ENCODE measurements at regions not wholly inside any gene's neighbourhood (a gene's known extent, or its start where the extent isn't known, plus 50 kb on each side); places are given as distances from the start of the nearest gene placed in this dataset.

DNA sequence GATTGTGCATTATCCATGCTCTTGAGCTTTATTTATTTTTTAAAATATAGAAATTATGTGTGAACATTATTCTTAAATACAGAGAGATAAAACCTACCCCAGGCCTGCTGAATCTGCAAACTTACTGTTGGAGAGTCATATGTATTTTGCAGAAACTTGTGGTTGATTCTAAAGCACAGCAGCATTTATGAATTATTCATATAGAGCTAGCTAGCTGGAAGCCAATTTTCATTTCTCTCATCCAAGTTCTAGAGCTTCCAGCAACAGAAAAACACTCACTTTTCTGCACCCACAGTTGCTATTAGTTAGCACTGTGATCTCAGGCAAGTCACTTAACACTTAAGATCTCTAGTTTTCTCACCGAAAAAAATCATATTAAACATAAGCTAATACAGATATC is 479.5 kb upstream of the FAM47C start:
- no peak for TF ChIP-seq POLR2A (IDR thresholded peaks at IDR 0.05)
- no peak for TF ChIP-seq POLR2AphosphoS5 (IDR thresholded peaks at IDR 0.05)
- TF ChIP-seq, protein P1, sequence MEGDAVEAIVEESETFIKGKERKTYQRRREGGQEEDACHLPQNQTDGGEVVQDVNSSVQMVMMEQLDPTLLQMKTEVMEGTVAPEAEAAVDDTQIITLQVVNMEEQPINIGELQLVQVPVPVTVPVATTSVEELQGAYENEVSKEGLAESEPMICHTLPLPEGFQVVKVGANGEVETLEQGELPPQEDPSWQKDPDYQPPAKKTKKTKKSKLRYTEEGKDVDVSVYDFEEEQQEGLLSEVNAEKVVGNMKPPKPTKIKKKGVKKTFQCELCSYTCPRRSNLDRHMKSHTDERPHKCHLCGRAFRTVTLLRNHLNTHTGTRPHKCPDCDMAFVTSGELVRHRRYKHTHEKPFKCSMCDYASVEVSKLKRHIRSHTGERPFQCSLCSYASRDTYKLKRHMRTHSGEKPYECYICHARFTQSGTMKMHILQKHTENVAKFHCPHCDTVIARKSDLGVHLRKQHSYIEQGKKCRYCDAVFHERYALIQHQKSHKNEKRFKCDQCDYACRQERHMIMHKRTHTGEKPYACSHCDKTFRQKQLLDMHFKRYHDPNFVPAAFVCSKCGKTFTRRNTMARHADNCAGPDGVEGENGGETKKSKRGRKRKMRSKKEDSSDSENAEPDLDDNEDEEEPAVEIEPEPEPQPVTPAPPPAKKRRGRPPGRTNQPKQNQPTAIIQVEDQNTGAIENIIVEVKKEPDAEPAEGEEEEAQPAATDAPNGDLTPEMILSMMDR (IDR thresholded peaks at IDR 0.05), result no peak
- TF ChIP-seq EP300 (IDR thresholded peaks at IDR 0.05), result no peak
- no peak overlapping the region for H3K27ac ChIP-seq
- 56 to 83% (median 65%) methylated on average over 1 of the region's 1 CpG for WGBS, 5 donors
- no peaks in the 10 kb centered on the region for H3K27me3 ChIP-seq
- H3K9me3 ChIP-seq, result no peaks in the 10 kb centered on the region
- no peak for DNase-seq
- H3K4me1 ChIP-seq, result no peaks in the 10 kb centered on the region
- intact Hi-C loops (cut with DNase I; ENCODE audit: low total_unique reads), result no loop called here
- no peak overlapping the region for H3K4me3 ChIP-seq
- no peaks in the 10 kb centered on the region for H3K36me3 ChIP-seq

DNA sequence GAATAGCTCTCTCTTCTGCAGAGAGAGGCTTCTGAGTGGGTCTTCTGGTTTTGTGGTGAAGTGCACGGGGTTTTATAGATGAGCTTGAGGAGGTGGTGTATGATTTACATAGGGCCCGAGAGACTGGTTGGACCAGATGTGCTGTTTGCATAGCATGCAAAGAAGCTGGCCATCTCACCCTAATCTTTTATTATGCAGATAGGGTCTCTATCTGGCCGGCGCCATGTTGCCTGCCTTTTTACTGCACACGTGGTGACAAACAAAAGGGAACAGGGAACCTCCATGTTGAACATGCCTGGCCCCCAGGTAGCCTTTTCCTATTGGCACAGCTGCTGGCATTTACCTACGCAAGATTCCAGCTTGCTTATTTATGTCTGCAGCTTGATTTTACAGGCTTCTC is 473.3 kb upstream of the FAM47C start:
- Histone ChIP-seq H3K9me3 (no peaks in the 10 kb centered on the region), H3K36me3 (no peaks in the 10 kb centered on the region), H3K4me3 (no peak overlapping the region), H3K4me1 (no peaks in the 10 kb centered on the region), H3K27me3 (no peaks in the 10 kb centered on the region), H3K27ac (no peak overlapping the region)
- TF ChIP-seq POLR2AphosphoS5 (IDR thresholded peaks at IDR 0.05) (no peak), EP300 (IDR thresholded peaks at IDR 0.05) (no peak), POLR2A (IDR thresholded peaks at IDR 0.05) (no peak)
- TF ChIP-seq, protein P1 (IDR thresholded peaks at IDR 0.05), result no peak
- intact Hi-C loops (cut with DNase I; ENCODE audit: low total_unique reads), result no loop called here
- WGBS, 5 donors, result 40 to 68% (median 47%) methylated on average over 6 of the region's 6 CpGs
- no peak for DNase-seq

DNA sequence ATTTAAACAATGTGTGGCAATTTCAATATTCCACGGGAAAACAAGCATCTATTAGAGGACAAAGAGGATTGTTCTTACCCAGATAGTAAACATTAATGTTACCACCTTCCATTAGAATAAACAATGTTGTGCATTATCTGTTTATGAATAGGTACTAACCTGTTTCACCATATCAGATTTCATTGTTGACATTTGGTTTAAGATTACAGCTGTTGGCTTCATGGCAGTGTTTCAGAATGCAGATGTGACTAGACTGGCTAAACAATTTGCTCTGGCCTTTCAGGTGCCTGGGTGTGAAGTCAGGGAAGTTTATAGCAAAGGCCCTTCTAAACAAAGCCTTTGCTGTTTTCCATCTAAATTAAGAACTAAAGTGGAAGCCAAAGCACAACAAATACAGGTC is 464.7 kb upstream of the FAM47C start:
- WGBS, 5 donors, result 12 to 34% (median 32%) methylated on average over 1 of the region's 1 CpG
- DNase-seq, result no peak
- TF ChIP-seq POLR2A (IDR thresholded peaks at IDR 0.05), result no peak
- no peak for TF ChIP-seq EP300 (IDR thresholded peaks at IDR 0.05)
- no peak for TF ChIP-seq POLR2AphosphoS5 (IDR thresholded peaks at IDR 0.05)
- TF ChIP-seq, protein P1 (IDR thresholded peaks at IDR 0.05), result no peak
- intact Hi-C loops (cut with DNase I; ENCODE audit: low total_unique reads), result no loop called here
- H3K9me3 ChIP-seq, result peaks cover 0 to 9% (median 3%) of the 10 kb centered on the region in 4 donors
- no peak overlapping the region for H3K27ac ChIP-seq
- H3K27me3 ChIP-seq, result no peaks in the 10 kb centered on the region
- no peaks in the 10 kb centered on the region for H3K36me3 ChIP-seq
- H3K4me1 ChIP-seq, result no peaks in the 10 kb centered on the region
- H3K4me3 ChIP-seq, result no peak overlapping the region

DNA sequence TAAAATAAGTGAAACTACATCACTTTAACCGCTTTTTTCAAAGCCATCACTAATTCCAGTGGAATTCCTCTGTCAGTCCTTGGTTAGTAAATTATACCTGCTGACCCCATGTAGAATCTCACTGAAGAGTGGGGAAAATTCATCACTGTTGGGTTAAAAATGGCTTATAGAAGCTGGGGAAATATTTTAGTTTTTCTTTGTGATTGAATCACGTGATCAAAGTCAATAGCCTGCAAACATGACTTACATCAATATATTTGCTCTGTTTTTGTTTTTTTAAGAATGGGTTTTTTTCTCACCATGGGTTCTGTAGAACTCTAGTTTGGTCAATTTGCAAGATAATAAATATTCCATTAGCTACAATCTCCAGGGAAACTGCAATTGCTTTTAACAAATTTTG is 445.2 kb upstream of the FAM47C start:
- 40 to 80% (median 70%) methylated on average over 2 of the region's 2 CpGs for WGBS, 5 donors
- intact Hi-C loops (cut with DNase I; ENCODE audit: low total_unique reads), result no loop called here
- no peak for TF ChIP-seq POLR2A (IDR thresholded peaks at IDR 0.05)
- TF ChIP-seq POLR2AphosphoS5 (IDR thresholded peaks at IDR 0.05), result no peak
- no peak for TF ChIP-seq EP300 (IDR thresholded peaks at IDR 0.05)
- TF ChIP-seq, protein P1 (IDR thresholded peaks at IDR 0.05), result no peak

More for the DNA sequence above, 445.2 kb upstream of the FAM47C start:
- no peak for DNase-seq
- Histone ChIP-seq H3K36me3 (no peaks in the 10 kb centered on the region), H3K4me3 (no peak overlapping the region), H3K4me1 (no peaks in the 10 kb centered on the region), H3K27me3 (no peaks in the 10 kb centered on the region), H3K27ac (no peak overlapping the region), H3K9me3 (no peaks in the 10 kb centered on the region)
